A673 (cell line): ENCODE measurements at regions not wholly inside any gene's neighbourhood (a gene's known extent, or its start where the extent isn't known, plus 50 kb on each side); places are given as distances from the start of the nearest gene placed in this dataset.

Experiments used
- BruUV-seq: library from RNA; stranded (reverse); fragments of 400-500 nt; replicated peaks from 2 replicates; lab custom pipeline; 2021; lab: Mats Ljungman, UMichigan
- CTCF ChIA-PET: fragments of 300-600 bp; sonication (Branson Sonifier 250); formaldehyde crosslinking; loops from one replicate; lab custom pipeline; 2022; ENCODE audit warnings: antibody characterized with exemption; lab: Charles Lee
- POLR2A ChIA-PET: fragments of 300-600 bp; sonication (Branson Sonifier 250); formaldehyde crosslinking; loops from one replicate; lab custom pipeline; 2022; ENCODE audit warnings: antibody characterized with exemption; ENCODE audit not compliant: low non-redundant PET; lab: Charles Lee
- DNase-seq: peaks from one replicate; pipeline ENCODE4 v3.0.0-alpha.2; 2015; ENCODE audit warnings: low spot score
- H3K27ac ChIP-seq: fragments of 200-600 bp; sonication (generic); 2 replicates; pipeline ENCODE4 v1.5.1; 2016; ENCODE audit warnings: mixed run types, low read depth, mild to moderate bottlenecking, mixed read lengths, antibody characterized with exemption, low read length; ENCODE audit not compliant: poor library complexity, severe bottlenecking
- H3K27me3 ChIP-seq: fragments of 200-600 bp; sonication (generic); replicated peaks from 2 replicates; pipeline ENCODE4 v1.6.1; 2017; ENCODE audit warnings: mixed run types, low read depth, mild to moderate bottlenecking, mixed read lengths, antibody characterized with exemption, low read length; ENCODE audit not compliant: insufficient read depth, poor library complexity
- H3K36me3 ChIP-seq: fragments of 200-600 bp; sonication (generic); 2 replicates; pipeline ENCODE4 v1.6.1; 2016; ENCODE audit warnings: mixed run types, mild to moderate bottlenecking, mixed read lengths, antibody characterized with exemption, low read length; ENCODE audit not compliant: insufficient read depth, poor library complexity, severe bottlenecking
- H3K4me1 ChIP-seq: fragments of 200-600 bp; sonication (generic); 2 replicates; pipeline ENCODE4 v1.6.1; 2017; ENCODE audit warnings: mixed run types, mild to moderate bottlenecking, mixed read lengths, antibody characterized with exemption, low read length; ENCODE audit not compliant: insufficient read depth, poor library complexity, severe bottlenecking
- H3K4me3 ChIP-seq: fragments of 200-600 bp; sonication (generic); 2 replicates; pipeline ENCODE4 v1.5.1; 2016; ENCODE audit warnings: low read depth, mixed run types, mild to moderate bottlenecking, mixed read lengths, low read length; ENCODE audit not compliant: poor library complexity, severe bottlenecking
- H3K9me3 ChIP-seq: fragments of 200-600 bp; sonication (generic); 2 replicates; pipeline ENCODE4 v1.6.1; 2016; ENCODE audit warnings: mixed run types, low read depth, mild to moderate bottlenecking, mixed read lengths, antibody characterized with exemption, low read length; ENCODE audit not compliant: poor library complexity, severe bottlenecking
- CTCF ChIP-seq: fragments of 300-800, 200-600 bp; sonication (generic); conservative IDR thresholded peaks from 2 replicates; pipeline ENCODE4 v1.5.1; 2017; ENCODE audit warnings: low read depth, mild to moderate bottlenecking, antibody characterized with exemption, low read length, moderate library complexity, mixed read lengths
- EZH2 ChIP-seq: fragments of 200-600 bp; sonication (generic); IDR thresholded peaks from 2 replicates; pipeline ENCODE4 v1.6.1; 2017; ENCODE audit warnings: borderline replicate concordance, low read depth, mild to moderate bottlenecking, mixed read lengths, antibody characterized with exemption, low read length; ENCODE audit not compliant: poor library complexity, severe bottlenecking
- intact Hi-C: fragments of 100-400 bp; cut with micrococcal nuclease; formaldehyde crosslinking; loops from one replicate; pipeline ENCODE4 v1.10.0; 2022; ENCODE audit not compliant: unreplicated experiment

DNA sequence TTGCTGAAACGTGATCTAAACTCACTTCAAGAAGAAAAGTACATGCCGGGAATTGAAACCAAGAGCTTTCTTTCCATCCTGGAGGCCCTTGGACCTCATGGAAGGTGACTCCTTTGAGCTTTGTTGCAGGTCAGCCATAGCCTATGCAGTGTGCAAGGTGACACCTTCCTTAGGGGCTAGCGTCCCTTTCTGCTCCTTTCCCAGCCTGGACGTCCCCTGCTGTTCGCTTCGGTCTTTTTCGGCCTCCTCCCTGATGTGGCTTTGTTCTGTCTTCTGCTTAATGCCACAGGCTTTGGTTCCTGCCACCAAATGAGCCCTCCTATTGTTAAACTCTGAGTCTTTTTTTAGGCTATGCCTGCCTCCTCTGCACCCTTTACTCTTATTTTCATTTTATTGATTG, 308.8 kb downstream of the BRINP2 start:
- no peaks in the 10 kb centered on the region for H3K4me1 ChIP-seq
- no peaks in the 10 kb centered on the region for H3K27me3 ChIP-seq
- H3K36me3 ChIP-seq = no peaks in the 10 kb centered on the region
- intact Hi-C loops = no loop called here
- BruUV-seq = no TSS peak
- H3K27ac ChIP-seq = no peak overlapping the region
- no peaks in the 10 kb centered on the region for H3K9me3 ChIP-seq
- ChIA-PET POLR2A (no interaction called here), CTCF (no interaction called here)
- DNase-seq = no peak
- H3K4me3 ChIP-seq = no peak overlapping the region
- TF ChIP-seq CTCF (no peak), EZH2 (no peak)

GRCh38 chr1:177476676-177477075, 305.9 kb downstream of the BRINP2 start:
- no peaks in the 10 kb centered on the region for H3K4me1 ChIP-seq
- H3K27ac ChIP-seq = no peak overlapping the region
- ChIA-PET CTCF (no interaction called here), POLR2A (no interaction called here)
- H3K27me3 ChIP-seq = no peaks in the 10 kb centered on the region
- intact Hi-C loops = no loop called here
- no peak for DNase-seq
- no peak overlapping the region for H3K4me3 ChIP-seq
- H3K9me3 ChIP-seq = no peaks in the 10 kb centered on the region
- TF ChIP-seq CTCF = no peak
- no peak for TF ChIP-seq EZH2
- no peaks in the 10 kb centered on the region for H3K36me3 ChIP-seq
- BruUV-seq = no TSS peak

- POLR2A ChIA-PET = no interaction called here
- no TSS peak for BruUV-seq
- H3K27ac ChIP-seq = no peak overlapping the region
Observed at GRCh38 chr1:177472567-177472966, 301.8 kb downstream of the BRINP2 start.

More at GRCh38 chr1:177472567-177472966, 301.8 kb downstream of the BRINP2 start:
- no peaks in the 10 kb centered on the region for H3K9me3 ChIP-seq
- no peak for DNase-seq
- H3K4me3 ChIP-seq = no peak overlapping the region
- CTCF ChIA-PET = no interaction called here
- TF ChIP-seq EZH2 (no peak), CTCF (no peak)
- H3K4me1 ChIP-seq = no peaks in the 10 kb centered on the region
- intact Hi-C loops = no loop called here
- no peaks in the 10 kb centered on the region for H3K36me3 ChIP-seq
- no peaks in the 10 kb centered on the region for H3K27me3 ChIP-seq
